Esophagus muscularis mucosa (tissue), 4 donors: ENCODE measurements at regions not wholly inside any gene's neighbourhood (a gene's known extent, or its start where the extent isn't known, plus 50 kb on each side); places are given as distances from the start of the nearest gene placed in this dataset.

Source experiments
- DNase-seq: peaks from one replicate; pipeline ENCODE4 v3.0.0-alpha.2; 2017; ENCODE audit errors: extremely low spot score
- H3K27ac ChIP-seq, 4 donors: fragments of 200-600 bp; sonication (generic); replicated peaks in 1 of 4; 1 replicate in 3 of 4; 2 replicates in 1 of 4; pipeline ENCODE4 v1.5.1; 2016 to 2019; ENCODE audit warnings: mild to moderate bottlenecking in 1 of 4
- H3K27me3 ChIP-seq, 4 donors: fragments of 200-600 bp; sonication (generic); one replicate each; pipeline versions ENCODE4 v1.5.1 to v1.6.0; 2016 to 2019
- H3K36me3 ChIP-seq, 4 donors: fragments of 200-600 bp; sonication (generic); one replicate each; pipeline ENCODE4 v1.5.1; 2016 to 2019
- H3K4me1 ChIP-seq, 4 donors: fragments of 200-600 bp; sonication (generic); one replicate each; pipeline ENCODE4 v1.5.1; 2016 to 2019
- H3K4me3 ChIP-seq, 4 donors: fragments of 200-600 bp; sonication (generic); 1 replicate in 2 of 4; 2 replicates in 2 of 4; pipeline ENCODE4 v1.5.1; 2016 to 2019; ENCODE audit warnings: mild to moderate bottlenecking in 4 of 4, moderate library complexity in 1 of 4
- H3K9me3 ChIP-seq, 4 donors: fragments of 200-600 bp; sonication (generic); 1 replicate in 3 of 4; 2 replicates in 1 of 4; pipeline ENCODE4 v1.5.1; 2016 to 2019
- CTCF ChIP-seq, 3 experiments: fragments of 200-600 bp in 2 of 3; fragments of 450-650 bp in 1 of 3; sonication (generic) in 2 of 3; IDR thresholded peaks; one replicate each; pipeline ENCODE4 v1.5.1; 2017 to 2019; ENCODE audit warnings: antibody characterized with exemption in 3 of 3, mild to moderate bottlenecking in 2 of 3, moderate library complexity in 1 of 3
- EP300 ChIP-seq: sonication (generic); formaldehyde crosslinking; IDR thresholded peaks from one replicate; pipeline ENCODE4 v1.6.1; 2017; ENCODE audit warnings: antibody characterized with exemption
- POLR2A ChIP-seq: fragments of 450-650 bp; IDR thresholded peaks from one replicate; pipeline ENCODE4 v1.6.1; 2017; ENCODE audit warnings: antibody characterized with exemption, moderate library complexity, mild to moderate bottlenecking, low read depth
- POLR2AphosphoS5 ChIP-seq, 2 donors: sonication (generic); formaldehyde crosslinking; IDR thresholded peaks; one replicate each; pipeline ENCODE4 v1.6.1; 2017; ENCODE audit warnings: antibody characterized with exemption in 2 of 2
- WGBS: methylation state at CpG from one replicate; pipeline ENCODE4 v1.1.5; 2018; 5-methylcytosine and 5-hydroxymethylcytosine counted together
- intact Hi-C: fragments of 100-400 bp; cut with DNase I; formaldehyde crosslinking; loops from one replicate; pipeline ENCODE4 v1.15.1; 2023

- peaks cover 0 to 9% (median 0%) of the 10 kb centered on the region in 4 donors for H3K9me3 ChIP-seq
- no peak for TF ChIP-seq CTCF (IDR thresholded peaks at IDR 0.05)
- TF ChIP-seq POLR2AphosphoS5 (IDR thresholded peaks at IDR 0.05): no peak
- TF ChIP-seq POLR2A: no peak
- no peak for TF ChIP-seq EP300
- H3K4me1 ChIP-seq: no peaks in the 10 kb centered on the region
- H3K27ac ChIP-seq: no peak overlapping the region
- intact Hi-C loops: no loop called here
- H3K27me3 ChIP-seq: no peaks in the 10 kb centered on the region
- DNase-seq: no peak
- H3K4me3 ChIP-seq: no peak overlapping the region
- H3K36me3 ChIP-seq: no peaks in the 10 kb centered on the region
- WGBS: 78% methylated on average over 1 of the region's 3 CpGs
Observed at GRCh38 chr17:34780438-34780837, 180.8 kb downstream of the CCT6B start.

- Histone ChIP-seq H3K27me3 (peaks cover 0 to 8% (median 0%) of the 10 kb centered on the region in 4 donors), H3K36me3 (no peaks in the 10 kb centered on the region), H3K4me3 (no peak overlapping the region), H3K4me1 (no peaks in the 10 kb centered on the region), H3K27ac (no peak overlapping the region), H3K9me3 (peaks cover 0 to 9% (median 0%) of the 10 kb centered on the region in 4 donors)
- no peak for TF ChIP-seq POLR2A
- TF ChIP-seq EP300: no peak
- no peak for TF ChIP-seq CTCF (IDR thresholded peaks at IDR 0.05)
- no peak for TF ChIP-seq POLR2AphosphoS5 (IDR thresholded peaks at IDR 0.05)
- intact Hi-C loops: no loop called here
- WGBS: 55% methylated on average over 12 of the region's 17 CpGs
- DNase-seq: no peak
Observed at GRCh38 chr17:34776456-34777443, 184.5 kb downstream of the CCT6B start.

GRCh38 chr17:34773036-34773435 lies 188.2 kb downstream of the CCT6B start:
- peaks cover 0 to 8% (median 0%) of the 10 kb centered on the region in 4 donors for H3K27me3 ChIP-seq
- H3K27ac ChIP-seq: no peak overlapping the region
- no peak for TF ChIP-seq POLR2A
- no peak for TF ChIP-seq POLR2AphosphoS5 (IDR thresholded peaks at IDR 0.05)
- no peak for TF ChIP-seq CTCF (IDR thresholded peaks at IDR 0.05)
- no peak for TF ChIP-seq EP300
- no peak overlapping the region for H3K4me3 ChIP-seq
- H3K4me1 ChIP-seq: no peaks in the 10 kb centered on the region
- no peak for DNase-seq
- no peaks in the 10 kb centered on the region for H3K9me3 ChIP-seq
- H3K36me3 ChIP-seq: no peaks in the 10 kb centered on the region
- intact Hi-C loops: no loop called here
- 71% methylated on average over 4 of the region's 4 CpGs for WGBS

GRCh38 chr17:34771891-34772290 lies 189.4 kb downstream of the CCT6B start:
- Histone ChIP-seq H3K27me3 (peaks cover 0 to 8% (median 0%) of the 10 kb centered on the region in 4 donors), H3K36me3 (no peaks in the 10 kb centered on the region), H3K4me1 (no peaks in the 10 kb centered on the region), H3K4me3 (no peak overlapping the region), H3K27ac (no peak overlapping the region), H3K9me3 (no peaks in the 10 kb centered on the region)
- intact Hi-C loops: no loop called here
- DNase-seq: no peak
- TF ChIP-seq CTCF (IDR thresholded peaks at IDR 0.05) (no peak), POLR2A (no peak), POLR2AphosphoS5 (IDR thresholded peaks at IDR 0.05) (no peak), EP300 (no peak)
- 66% methylated on average over 5 of the region's 5 CpGs for WGBS
